Spleen (tissue), 7 donors: ENCODE measurements at regions not wholly inside any gene's neighbourhood (a gene's known extent, or its start where the extent isn't known, plus 50 kb on each side); places are given as distances from the start of the nearest gene placed in this dataset.

ENCODE experiments used
- POLR2AphosphoS5 ChIP-seq, 3 donors: sonication (generic); formaldehyde crosslinking; IDR thresholded peaks; one replicate each; pipeline ENCODE4 v1.5.1; 2017; ENCODE audit warnings: antibody characterized with exemption in 3 of 3
- TF ChIP-seq, protein P1 (sequence below), 11 experiments: fragments of 200-600 bp in 7 of 11; fragments of 450-650 bp in 4 of 11; sonication (generic) in 4 of 11; IDR thresholded peaks in 8 of 11; conservative IDR thresholded peaks in 3 of 11; 1 replicate in 7 of 11; 2 replicates in 4 of 11; pipeline versions ENCODE4 v1.4.0 to v1.8.0; 2016 to 2021; ENCODE audit warnings: antibody characterized with exemption in 11 of 11, inconsistent platforms in 4 of 11, mild to moderate bottlenecking in 1 of 11
- donor health status: DM: no; HTN: no; CAD: no; lungs with moderate emphysema.
- donor health status: DM: no; HTN: no; CAD: no.
- donor health status: DM: no; HTN: no; CAD: no.

- TF ChIP-seq, protein P1, sequence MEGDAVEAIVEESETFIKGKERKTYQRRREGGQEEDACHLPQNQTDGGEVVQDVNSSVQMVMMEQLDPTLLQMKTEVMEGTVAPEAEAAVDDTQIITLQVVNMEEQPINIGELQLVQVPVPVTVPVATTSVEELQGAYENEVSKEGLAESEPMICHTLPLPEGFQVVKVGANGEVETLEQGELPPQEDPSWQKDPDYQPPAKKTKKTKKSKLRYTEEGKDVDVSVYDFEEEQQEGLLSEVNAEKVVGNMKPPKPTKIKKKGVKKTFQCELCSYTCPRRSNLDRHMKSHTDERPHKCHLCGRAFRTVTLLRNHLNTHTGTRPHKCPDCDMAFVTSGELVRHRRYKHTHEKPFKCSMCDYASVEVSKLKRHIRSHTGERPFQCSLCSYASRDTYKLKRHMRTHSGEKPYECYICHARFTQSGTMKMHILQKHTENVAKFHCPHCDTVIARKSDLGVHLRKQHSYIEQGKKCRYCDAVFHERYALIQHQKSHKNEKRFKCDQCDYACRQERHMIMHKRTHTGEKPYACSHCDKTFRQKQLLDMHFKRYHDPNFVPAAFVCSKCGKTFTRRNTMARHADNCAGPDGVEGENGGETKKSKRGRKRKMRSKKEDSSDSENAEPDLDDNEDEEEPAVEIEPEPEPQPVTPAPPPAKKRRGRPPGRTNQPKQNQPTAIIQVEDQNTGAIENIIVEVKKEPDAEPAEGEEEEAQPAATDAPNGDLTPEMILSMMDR (IDR thresholded peaks at IDR 0.05 in 8 of 11, conservative IDR thresholded peaks at IDR 0.05 in 3 of 11) = no peak
- no peak for TF ChIP-seq POLR2AphosphoS5 (IDR thresholded peaks at IDR 0.05)
Measured at GRCh38 chr12:65663648-65664047, 160.6 kb upstream of the HMGA2 start.
